Sigmoid colon (tissue), 3 donors: ENCODE measurements at regions not wholly inside any gene's neighbourhood (a gene's known extent, or its start where the extent isn't known, plus 50 kb on each side); places are given as distances from the start of the nearest gene placed in this dataset.

Source experiments
- POLR2A ChIP-seq, 2 donors: fragments of 450-650 bp; IDR thresholded peaks; one replicate each; pipeline ENCODE4 v1.6.1; 2016; ENCODE audit warnings: antibody characterized with exemption in 2 of 2, mild to moderate bottlenecking in 2 of 2, moderate library complexity in 2 of 2
- TF ChIP-seq, protein P1 (sequence below), 4 experiments: fragments of 450-650 bp in 3 of 4; fragments of 200-600 bp in 1 of 4; IDR thresholded peaks; one replicate each; pipeline ENCODE4 v1.5.1; 2016 to 2019; ENCODE audit warnings: antibody characterized with exemption in 4 of 4, mild to moderate bottlenecking in 3 of 4, moderate library complexity in 2 of 4

DNA sequence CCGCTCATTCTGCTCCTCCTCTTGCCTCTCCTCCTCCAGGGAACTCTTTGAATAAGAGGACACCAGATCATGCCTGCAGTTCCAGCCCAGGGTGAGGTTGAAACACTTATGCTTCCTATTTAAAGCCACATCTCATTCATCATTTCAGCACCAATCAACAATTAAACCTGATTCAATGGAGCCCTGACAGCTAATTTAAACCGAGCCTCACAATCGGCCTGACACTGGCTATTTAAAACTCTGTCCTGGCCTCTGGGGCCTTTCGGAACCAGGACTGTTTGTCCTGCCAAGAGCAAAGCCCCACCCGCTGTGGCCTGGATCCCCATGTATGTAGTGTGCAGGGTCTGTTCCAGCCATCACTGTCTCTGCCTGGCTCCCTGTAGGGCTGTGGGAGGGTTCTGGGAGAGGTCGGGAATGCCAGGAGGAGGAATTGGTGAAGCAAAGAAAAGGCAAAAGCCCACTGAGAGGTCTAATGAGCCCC is 97.4 kb downstream of the MCFD2 start:
- TF ChIP-seq, protein P1, sequence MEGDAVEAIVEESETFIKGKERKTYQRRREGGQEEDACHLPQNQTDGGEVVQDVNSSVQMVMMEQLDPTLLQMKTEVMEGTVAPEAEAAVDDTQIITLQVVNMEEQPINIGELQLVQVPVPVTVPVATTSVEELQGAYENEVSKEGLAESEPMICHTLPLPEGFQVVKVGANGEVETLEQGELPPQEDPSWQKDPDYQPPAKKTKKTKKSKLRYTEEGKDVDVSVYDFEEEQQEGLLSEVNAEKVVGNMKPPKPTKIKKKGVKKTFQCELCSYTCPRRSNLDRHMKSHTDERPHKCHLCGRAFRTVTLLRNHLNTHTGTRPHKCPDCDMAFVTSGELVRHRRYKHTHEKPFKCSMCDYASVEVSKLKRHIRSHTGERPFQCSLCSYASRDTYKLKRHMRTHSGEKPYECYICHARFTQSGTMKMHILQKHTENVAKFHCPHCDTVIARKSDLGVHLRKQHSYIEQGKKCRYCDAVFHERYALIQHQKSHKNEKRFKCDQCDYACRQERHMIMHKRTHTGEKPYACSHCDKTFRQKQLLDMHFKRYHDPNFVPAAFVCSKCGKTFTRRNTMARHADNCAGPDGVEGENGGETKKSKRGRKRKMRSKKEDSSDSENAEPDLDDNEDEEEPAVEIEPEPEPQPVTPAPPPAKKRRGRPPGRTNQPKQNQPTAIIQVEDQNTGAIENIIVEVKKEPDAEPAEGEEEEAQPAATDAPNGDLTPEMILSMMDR (IDR thresholded peaks at IDR 0.05), result no peak
- TF ChIP-seq POLR2A (IDR thresholded peaks at IDR 0.05), result no peak
